HTR-8/SVneo (cell line): ENCODE measurements at regions not wholly inside any gene's neighbourhood (a gene's known extent, or its start where the extent isn't known, plus 50 kb on each side); places are given as distances from the start of the nearest gene placed in this dataset.

Source experiments
- DNase-seq: peaks from one replicate; pipeline ENCODE4 v3.0.0; 2011; ENCODE audit warnings: low spot score, mixed read lengths; ENCODE audit not compliant: insufficient read length
- FAIRE-seq: peaks from 2 replicates; lab custom pipeline; 2011; peaks lifted over from hg19 to GRCh38; lab: Jason Lieb, UNC

DNA sequence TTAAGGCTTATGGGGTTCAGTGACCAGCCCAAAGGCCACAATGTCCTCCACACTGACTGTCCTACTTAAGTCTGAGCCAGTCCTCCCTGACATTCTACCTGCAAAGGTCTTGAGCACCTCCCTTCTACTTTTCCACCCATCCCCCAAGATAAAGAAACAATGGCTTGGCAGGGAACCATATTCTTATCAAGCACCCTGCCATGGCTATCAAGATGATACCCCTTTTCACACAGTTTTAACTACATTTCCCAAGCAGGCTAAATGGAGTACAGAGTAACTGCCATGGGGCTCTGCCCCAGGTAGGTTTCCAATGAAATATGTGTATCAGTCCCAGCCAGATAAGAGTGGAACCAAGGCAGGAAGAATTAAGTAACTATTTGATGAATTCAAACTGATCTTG is 85.9 kb upstream of the MOCS1 start:
- FAIRE-seq, result no peak
- no peak for DNase-seq

- DNase-seq, result no peak
- FAIRE-seq, result no peak
Observed at GRCh38 chr6:40015530-40015929, 81.3 kb upstream of the MOCS1 start.

GRCh38 chr6:40011844-40012243 is 77.6 kb upstream of the MOCS1 start:
- FAIRE-seq (no peak), DNase-seq (no peak)

DNA sequence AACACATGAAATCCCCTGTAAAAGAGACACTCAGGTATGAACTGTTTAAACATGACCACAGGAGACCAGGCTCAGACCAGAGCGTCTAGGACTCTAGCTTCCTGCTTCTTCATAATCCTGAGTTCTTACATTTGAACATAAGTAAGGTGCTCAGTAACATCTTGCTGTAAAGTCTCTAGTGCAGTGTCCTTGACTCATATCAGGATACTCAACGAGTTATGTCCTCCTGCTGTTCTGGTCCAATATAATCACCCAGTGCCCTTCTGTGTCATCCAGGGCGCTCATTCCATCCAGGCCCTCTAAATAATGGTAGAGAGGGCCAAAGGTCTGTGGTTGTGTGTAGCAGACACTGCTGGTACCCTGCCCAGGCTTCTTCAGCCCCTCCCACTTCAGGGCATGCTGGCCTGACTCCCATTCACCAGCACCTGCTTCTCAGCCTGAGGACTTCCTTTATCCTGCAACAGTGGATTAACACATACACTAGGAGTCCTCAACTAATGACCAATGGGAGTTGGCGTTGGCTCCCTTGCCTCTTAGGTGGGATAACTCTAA is 66.8 kb upstream of the MOCS1 start:
- DNase-seq, result no peak
- no peak for FAIRE-seq

DNA sequence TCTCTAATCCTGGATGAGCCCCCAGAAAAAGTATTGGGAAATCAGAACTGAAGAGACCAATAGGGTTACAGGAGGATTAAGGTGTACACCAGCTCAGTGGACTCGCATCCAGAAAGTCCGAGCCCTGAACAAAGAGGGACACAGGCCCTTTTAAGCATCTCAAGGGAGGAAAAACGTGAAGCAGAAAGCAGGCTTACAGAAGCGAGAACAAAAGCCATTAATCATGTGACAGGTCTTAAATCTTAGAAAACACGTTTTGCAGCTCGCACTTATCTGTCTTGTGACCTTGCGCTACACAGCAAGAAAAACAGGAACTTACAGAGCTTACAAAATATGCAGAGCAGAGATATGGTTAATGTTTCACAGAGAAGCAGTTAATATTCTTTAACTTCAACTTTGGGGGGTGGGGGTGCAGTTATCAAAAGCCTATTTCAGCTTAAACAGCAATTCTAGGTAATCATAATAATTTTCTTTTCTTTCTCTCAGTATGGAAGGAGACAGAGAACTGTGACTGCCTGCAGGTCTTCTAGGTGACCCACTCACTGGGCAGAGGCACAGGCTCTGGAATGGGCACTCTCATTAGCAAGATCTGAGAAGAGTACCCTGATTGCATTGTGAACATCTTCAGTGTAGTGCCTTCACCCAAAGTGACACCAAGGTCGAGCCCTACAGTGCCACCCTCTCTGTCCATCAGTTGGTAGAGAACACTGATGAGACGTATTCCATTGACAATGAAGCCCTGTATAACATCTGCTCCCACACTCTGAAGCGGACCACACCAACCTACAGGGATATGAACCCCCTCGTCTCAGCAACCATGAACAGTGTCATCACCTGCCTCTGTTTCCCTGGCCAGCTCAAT is 65.0 kb upstream of the MOCS1 start:
- FAIRE-seq, result no peak
- DNase-seq, result no peak

DNA sequence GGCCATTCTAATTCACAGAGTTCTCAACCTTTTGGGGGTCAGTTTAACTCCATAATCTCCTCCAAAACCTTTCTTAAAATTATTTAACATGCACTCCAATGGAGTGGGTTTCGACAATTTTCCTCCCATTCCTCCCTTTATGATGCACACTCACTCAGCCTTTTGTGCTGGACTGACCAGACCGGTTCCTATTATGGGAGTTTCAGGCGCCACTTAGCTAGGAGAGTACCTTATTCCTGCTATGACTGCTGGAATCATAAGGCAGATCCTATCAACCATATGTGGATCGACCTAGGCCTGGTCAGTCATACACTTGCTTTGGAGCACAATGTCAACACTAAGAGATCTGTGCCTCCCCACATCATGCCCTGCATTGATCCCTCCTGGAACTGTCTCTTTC is 63.9 kb upstream of the MOCS1 start:
- DNase-seq (no peak), FAIRE-seq (no peak)

- no peak for DNase-seq
- FAIRE-seq, result no peak
Observed at GRCh38 chr6:39997101-39997635, 62.9 kb upstream of the MOCS1 start.

DNA sequence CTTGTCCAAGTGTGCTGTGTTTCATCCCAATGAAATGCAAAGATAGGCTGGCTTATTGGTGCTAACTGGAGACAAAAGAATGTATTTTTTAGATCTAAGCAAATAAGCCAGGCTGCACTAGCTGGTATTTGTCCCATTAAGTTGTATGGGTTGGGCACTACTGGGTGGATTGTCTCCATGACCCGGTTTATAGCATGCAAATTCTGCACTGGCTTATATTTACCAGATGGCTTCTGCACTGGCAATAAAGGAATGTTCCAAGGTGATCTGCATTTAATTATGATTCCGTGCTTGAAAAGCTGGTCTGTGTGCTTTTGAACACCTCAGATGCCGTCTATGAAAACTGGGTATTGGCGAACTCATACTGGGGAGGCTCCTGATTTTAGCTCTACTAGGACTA is 61.4 kb upstream of the MOCS1 start:
- DNase-seq (no peak), FAIRE-seq (no peak)

DNA sequence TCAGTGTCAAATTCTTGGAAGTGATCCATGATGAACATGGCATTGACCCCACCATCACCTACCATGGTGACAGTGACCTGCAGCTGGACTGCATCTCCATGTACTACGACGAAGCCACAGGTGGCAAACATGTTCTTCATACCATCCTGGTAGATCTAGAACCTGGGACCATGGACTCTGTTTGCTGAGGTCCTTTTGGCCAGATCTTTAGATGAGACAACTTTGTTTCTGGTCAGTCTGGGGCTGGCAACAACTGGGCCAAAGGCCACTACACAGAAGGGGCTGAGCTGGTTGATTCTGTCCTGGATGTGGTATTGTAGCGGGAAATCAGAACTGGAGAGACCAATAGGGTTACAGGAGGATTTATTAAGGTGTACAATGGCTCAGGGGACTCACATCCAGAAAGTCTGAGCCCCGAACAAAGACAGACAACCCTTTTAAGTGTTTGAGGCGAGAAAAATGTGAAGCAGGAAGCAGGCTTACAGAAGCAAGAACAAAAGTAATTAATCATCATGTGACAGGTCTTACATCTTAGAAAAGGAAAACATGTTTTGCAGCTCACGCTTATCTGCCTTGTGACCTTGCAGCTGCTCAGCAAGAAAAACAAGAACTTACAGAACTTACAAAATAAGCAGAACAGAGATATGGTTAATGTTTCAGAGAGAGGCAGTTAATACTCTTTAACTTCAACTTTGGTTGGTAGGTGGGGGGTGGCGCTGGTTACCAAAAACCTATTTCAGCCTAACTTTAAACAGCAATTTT is 58.8 kb upstream of the MOCS1 start:
- no peak for FAIRE-seq

More for the DNA sequence above, 58.8 kb upstream of the MOCS1 start:
- no peak for DNase-seq
